Suprapubic skin (tissue), 4 donors: ENCODE measurements at regions not wholly inside any gene's neighbourhood (a gene's known extent, or its start where the extent isn't known, plus 50 kb on each side); places are given as distances from the start of the nearest gene placed in this dataset.

ENCODE experiments used
- EP300 ChIP-seq: sonication (generic); formaldehyde crosslinking; IDR thresholded peaks from one replicate; pipeline ENCODE4 v1.6.1; 2017; ENCODE audit warnings: antibody characterized with exemption
- POLR2A ChIP-seq, 2 donors: fragments of 450-650 bp; IDR thresholded peaks; one replicate each; pipeline ENCODE4 v1.6.1; 2017; ENCODE audit warnings: antibody characterized with exemption in 2 of 2, mild to moderate bottlenecking in 2 of 2, moderate library complexity in 2 of 2
- POLR2AphosphoS5 ChIP-seq, 3 donors: sonication (generic); formaldehyde crosslinking; IDR thresholded peaks; one replicate each; pipeline ENCODE4 v1.6.1; 2017; ENCODE audit warnings: antibody characterized with exemption in 3 of 3
- TF ChIP-seq, protein P1 (sequence below), 2 donors: fragments of 200-600 bp in 1 of 2; fragments of 450-650 bp in 1 of 2; sonication (generic) in 1 of 2; IDR thresholded peaks; one replicate each; pipeline ENCODE4 v1.5.1; 2016 to 2019; ENCODE audit warnings: antibody characterized with exemption in 2 of 2, mild to moderate bottlenecking in 1 of 2, moderate library complexity in 1 of 2

DNA sequence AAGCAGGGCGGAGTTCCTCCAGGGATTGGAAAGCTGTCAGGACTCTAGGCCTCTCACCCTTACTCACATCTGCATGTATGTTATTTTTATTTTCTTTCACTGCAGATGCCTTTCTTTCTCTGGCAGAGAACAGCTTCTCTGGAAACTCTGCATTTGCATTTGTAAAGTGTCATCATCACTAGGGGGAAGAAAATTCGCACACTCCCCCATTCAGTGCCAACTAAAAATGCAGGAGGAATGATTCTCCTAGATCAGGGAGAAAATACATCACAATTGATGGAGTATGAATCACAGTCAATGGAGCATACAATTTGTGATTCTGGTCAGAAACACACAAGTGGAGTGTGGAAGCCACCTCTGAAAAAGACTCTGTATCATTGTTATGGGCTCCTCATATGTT is 351.4 kb upstream of the FTMT start:
- TF ChIP-seq, protein P1, sequence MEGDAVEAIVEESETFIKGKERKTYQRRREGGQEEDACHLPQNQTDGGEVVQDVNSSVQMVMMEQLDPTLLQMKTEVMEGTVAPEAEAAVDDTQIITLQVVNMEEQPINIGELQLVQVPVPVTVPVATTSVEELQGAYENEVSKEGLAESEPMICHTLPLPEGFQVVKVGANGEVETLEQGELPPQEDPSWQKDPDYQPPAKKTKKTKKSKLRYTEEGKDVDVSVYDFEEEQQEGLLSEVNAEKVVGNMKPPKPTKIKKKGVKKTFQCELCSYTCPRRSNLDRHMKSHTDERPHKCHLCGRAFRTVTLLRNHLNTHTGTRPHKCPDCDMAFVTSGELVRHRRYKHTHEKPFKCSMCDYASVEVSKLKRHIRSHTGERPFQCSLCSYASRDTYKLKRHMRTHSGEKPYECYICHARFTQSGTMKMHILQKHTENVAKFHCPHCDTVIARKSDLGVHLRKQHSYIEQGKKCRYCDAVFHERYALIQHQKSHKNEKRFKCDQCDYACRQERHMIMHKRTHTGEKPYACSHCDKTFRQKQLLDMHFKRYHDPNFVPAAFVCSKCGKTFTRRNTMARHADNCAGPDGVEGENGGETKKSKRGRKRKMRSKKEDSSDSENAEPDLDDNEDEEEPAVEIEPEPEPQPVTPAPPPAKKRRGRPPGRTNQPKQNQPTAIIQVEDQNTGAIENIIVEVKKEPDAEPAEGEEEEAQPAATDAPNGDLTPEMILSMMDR (IDR thresholded peaks at IDR 0.05) = no peak
- TF ChIP-seq POLR2A (IDR thresholded peaks at IDR 0.05) (no peak), POLR2AphosphoS5 (IDR thresholded peaks at IDR 0.05) (no peak), EP300 (no peak)
